Mesodermal cell (in vitro differentiated cells): ENCODE measurements at regions not wholly inside any gene's neighbourhood (a gene's known extent, or its start where the extent isn't known, plus 50 kb on each side); places are given as distances from the start of the nearest gene placed in this dataset.
"Not testable (repeated sequence)": the region's sequence is repeated elsewhere in the genome, so short reads cannot be mapped to it uniquely, and the experiment has no call there.

Experiments used
- H3K27ac ChIP-seq: 2 replicates; pipeline ENCODE4 v1.7.0; 2013; ENCODE audit warnings: mild to moderate bottlenecking, low read depth, low read length, moderate library complexity; ENCODE audit not compliant: severe bottlenecking
- H3K36me3 ChIP-seq: 2 replicates; pipeline ENCODE4 v1.7.1; 2013; ENCODE audit warnings: mild to moderate bottlenecking, low read length, moderate library complexity; ENCODE audit not compliant: control insufficient read depth, insufficient read depth
- H3K4me1 ChIP-seq: one replicate; pipeline ENCODE4 v1.7.1; 2013; ENCODE audit warnings: mild to moderate bottlenecking, low read length; ENCODE audit not compliant: insufficient read depth, control insufficient read depth, poor library complexity, severe bottlenecking
- H3K4me3 ChIP-seq: 2 replicates; pipeline ENCODE4 v1.7.0; 2013; ENCODE audit warnings: low read length, control low read depth, mild to moderate bottlenecking; ENCODE audit not compliant: insufficient read depth, poor library complexity, severe bottlenecking; ENCODE audit errors: extremely low read depth
- H3K9me3 ChIP-seq: 2 replicates; pipeline ENCODE4 v1.7.1; 2013; ENCODE audit warnings: mild to moderate bottlenecking, low read length, moderate library complexity; ENCODE audit not compliant: control insufficient read depth
- WGBS, 2 experiments: methylation state at CpG; one replicate each; pipeline ENCODE4 v1.1.5; 2013; ENCODE audit warnings: missing lambda C conversion rate in 2 of 2; ENCODE audit not compliant: insufficient coverage in 2 of 2; 5-methylcytosine and 5-hydroxymethylcytosine counted together

DNA sequence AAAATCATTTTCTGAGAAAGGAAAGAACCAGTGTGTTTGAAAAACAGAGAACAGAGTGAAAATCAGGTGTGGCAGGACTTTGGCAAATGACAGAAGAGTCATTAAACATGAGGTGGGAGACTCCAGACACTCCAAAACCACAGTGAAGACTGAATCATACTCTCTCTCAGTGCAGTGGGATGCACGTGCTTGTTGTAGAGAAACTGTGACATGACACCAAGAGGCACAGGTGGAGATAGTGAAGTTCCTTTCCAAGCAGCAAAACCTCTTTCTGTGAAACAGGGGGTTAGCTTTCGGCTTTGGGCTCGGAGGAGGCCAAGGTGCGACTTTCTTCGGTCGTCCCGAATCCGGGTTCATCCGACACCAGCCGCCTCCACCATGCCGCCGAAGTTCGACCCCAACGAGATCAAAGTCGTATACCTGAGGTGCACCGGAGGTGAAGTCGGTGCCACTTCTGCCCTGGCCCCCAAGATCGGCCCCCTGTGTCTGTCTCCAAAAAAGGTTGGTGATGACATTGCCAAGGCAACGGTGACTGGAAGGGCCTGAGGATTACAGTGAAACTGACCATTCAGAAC lies 599.0 kb downstream of the DOK5 start:
- not testable (repeated sequence) for H3K9me3 ChIP-seq, H3K36me3 ChIP-seq, H3K27ac ChIP-seq, H3K4me3 ChIP-seq, H3K4me1 ChIP-seq
- 85 to 91% methylated on average over 8 to 17 of the region's 19 CpGs for WGBS, 2 experiments

DNA sequence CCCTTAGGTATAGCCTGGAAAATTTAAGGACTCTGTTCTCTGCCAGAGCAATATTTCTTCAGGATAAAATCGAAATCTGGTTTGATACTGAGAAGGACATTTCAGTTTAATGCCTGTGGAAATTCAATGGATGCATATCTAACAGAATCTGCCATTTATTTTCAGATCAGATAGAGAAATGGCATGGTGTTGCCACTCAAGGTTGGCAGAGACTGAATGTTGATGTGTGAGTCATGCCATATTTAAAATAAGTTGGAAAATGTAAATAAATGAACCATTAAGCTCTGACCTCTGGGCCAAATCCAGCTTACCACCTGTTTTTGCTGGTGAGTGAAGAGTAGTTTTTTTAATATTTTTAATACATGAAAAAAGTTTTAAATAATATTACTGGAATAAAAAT lies 594.6 kb downstream of the DOK5 start:
- Histone ChIP-seq H3K36me3 (no peaks in the 10 kb centered on the region), H3K9me3 (peaks cover 9% of the 10 kb centered on the region), H3K27ac (no peak overlapping the region), H3K4me3 (no peak overlapping the region), H3K4me1 (no peaks in the 10 kb centered on the region)
- WGBS, 2 experiments = 50 to 60% methylated on average over 1 of the region's 1 CpG

DNA sequence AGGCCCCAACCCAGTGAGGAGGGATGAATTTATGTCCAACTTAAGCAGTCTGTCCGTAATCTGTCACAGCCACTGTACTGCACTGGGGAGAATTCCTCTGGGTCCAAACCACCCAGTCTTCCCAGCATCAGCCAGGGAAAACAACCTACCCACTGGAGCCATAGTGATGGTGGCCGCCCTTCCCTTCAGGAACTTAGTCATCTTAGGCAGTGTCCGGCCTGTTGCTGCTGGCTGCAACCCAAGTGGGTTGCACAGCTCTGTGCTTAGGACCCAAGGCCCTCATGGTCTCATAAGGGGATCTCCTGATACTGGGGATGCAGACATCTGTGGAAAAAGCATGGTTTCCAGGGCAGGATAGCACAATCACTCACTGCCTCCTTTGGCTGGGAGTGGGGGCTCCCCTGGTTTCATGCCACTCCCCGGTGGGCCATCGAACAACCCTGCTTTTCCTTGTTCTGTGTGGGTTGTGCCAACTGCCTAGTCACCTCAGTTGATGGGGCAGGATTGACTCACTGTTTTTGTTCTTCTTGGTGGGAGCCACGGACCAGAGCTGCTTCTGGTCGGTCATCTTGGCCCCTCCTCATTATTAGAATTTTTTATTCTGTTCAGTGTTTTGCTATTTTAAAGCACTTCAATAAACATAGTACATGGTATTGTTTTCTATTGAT lies 591.9 kb downstream of the DOK5 start:
- WGBS, 2 experiments = 50 to 92% methylated on average over 3 to 4 of the region's 7 CpGs
- Histone ChIP-seq H3K4me1 (no peaks in the 10 kb centered on the region), H3K9me3 (peaks cover 9% of the 10 kb centered on the region)

DNA sequence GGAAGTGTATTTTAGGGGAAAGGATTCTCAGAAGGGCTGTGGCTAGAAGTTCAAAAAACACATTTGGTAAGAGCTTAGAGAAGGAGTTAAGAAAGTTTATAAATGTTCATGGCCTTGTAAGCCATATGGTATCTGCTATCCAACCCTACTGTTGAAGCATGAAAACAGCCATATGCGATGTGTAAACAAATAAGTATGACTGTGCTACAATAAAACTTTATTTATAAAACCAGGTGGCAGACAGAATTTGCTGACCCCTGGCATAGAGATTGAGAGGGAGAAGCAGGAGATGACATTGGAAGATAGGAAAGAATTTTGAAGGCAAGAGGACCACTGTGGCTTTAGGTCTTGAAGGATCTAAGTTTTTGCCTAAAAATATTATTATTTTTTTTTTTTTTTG lies 583.5 kb downstream of the DOK5 start:
- Histone ChIP-seq H3K9me3 (peaks cover 8% of the 10 kb centered on the region), H3K4me3 (no peak overlapping the region), H3K36me3 (no peaks in the 10 kb centered on the region), H3K27ac (no peak overlapping the region), H3K4me1 (no peaks in the 10 kb centered on the region)
- WGBS, 2 experiments = no CpG with 5 or more reads among the region's 1 CpG

More for the DNA sequence above, 591.9 kb downstream of the DOK5 start:
- no peak overlapping the region for H3K27ac ChIP-seq
- no peaks in the 10 kb centered on the region for H3K36me3 ChIP-seq
- no peak overlapping the region for H3K4me3 ChIP-seq

DNA sequence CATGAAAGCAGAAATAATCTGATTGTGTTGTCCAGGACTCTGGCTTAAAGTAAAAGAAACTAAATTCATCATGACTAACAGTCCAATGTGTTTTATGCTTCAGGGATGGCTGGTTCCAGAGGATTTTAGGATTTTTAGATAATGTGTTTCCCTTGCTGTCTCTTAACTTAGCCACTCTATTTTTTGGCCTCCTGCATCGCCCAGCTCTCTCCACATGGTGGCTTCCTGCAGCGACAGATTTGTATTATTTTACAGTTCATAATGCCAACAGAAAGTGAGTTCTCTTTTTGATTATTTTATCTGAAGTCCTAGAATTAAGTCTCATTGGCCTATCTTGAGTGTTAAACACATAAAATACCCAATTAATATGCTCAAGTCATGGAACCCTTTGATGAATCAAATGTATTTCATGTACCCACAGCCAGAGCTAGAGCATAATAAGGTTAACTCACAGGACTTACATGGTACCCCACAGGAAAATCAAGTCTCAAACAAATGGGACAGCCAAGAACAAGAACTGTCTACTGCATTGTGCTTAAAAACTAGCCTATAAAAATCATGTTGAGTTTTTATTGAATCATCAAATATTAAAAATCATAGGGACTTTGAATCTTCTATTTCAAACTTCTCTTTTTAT lies 582.5 kb downstream of the DOK5 start:
- Histone ChIP-seq H3K4me3 (no peak overlapping the region), H3K9me3 (peaks cover 8% of the 10 kb centered on the region), H3K36me3 (no peaks in the 10 kb centered on the region), H3K27ac (no peak overlapping the region), H3K4me1 (no peaks in the 10 kb centered on the region)
- no CpG with 5 or more reads among the region's 2 CpGs for WGBS, 2 experiments

DNA sequence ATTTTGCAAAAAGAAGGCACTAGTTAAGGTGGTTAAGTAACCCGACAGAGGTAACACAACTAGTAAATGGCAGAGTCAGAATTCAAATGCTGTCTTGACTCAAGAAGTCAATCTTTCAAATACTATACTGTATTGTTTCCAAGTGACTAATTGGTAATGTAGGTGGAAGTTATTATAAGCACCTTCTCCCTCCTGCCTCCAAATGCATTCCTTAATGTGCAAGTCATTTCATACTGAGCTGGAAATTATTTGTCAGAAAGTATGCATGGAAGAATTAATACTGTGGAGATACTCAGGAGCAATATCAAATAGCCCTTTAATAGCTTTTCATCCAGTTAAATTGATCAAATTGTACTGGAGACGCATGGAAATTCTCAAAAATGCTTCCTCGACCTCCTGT lies 579.1 kb downstream of the DOK5 start:
- 80% methylated on average over 1 of the region's 3 CpGs; no CpG with 5 or more reads in 1 of the 2 experiments for WGBS, 2 experiments
- Histone ChIP-seq H3K4me1 (no peaks in the 10 kb centered on the region), H3K4me3 (no peak overlapping the region), H3K27ac (no peak overlapping the region), H3K36me3 (no peaks in the 10 kb centered on the region), H3K9me3 (peaks cover 2% of the 10 kb centered on the region)

DNA sequence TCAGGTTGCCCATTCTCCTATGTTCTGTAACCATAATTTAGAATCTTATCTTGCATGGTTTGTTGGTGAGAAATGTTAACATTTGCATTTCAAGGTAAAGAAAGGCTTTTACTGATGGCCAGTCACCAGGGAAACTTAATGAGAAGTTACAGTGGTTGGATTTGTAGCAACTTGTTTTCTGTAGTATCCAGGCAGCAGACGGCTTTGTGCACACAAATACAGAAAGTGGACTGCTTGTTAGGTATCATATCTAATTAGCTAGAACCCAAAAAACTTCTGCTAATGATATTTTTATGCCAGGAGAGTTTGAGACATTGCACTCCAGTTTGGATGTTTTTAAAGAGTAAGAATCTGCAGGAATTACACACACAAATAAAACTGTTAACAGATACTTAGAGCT lies 578.0 kb downstream of the DOK5 start:
- Histone ChIP-seq H3K9me3 (peaks cover 2% of the 10 kb centered on the region), H3K4me1 (no peaks in the 10 kb centered on the region), H3K27ac (no peak overlapping the region), H3K36me3 (no peaks in the 10 kb centered on the region), H3K4me3 (no peak overlapping the region)
- no CpG with 5 or more reads among the region's 1 CpG for WGBS, 2 experiments

DNA sequence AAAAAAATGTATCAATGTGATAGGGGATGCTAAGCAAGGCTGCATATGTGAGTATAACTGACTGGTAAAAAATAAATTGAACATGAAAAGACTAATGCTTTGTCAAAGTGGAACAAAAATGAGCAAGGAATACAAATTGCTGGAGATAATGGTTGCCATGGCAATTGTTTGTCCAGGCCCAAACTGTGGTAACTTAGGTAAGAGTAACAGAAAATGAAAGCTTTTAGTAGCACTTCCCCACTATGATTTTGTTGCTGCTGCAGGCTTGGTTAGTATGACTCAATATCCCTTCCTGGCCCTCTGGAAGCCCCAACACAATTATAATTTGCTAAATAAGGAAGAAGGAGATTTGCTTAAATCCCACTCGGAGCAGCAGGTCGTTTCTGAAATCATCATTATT lies 577.1 kb downstream of the DOK5 start:
- Histone ChIP-seq H3K9me3 (peaks cover 2% of the 10 kb centered on the region), H3K4me3 (no peak overlapping the region), H3K4me1 (no peaks in the 10 kb centered on the region), H3K27ac (no peak overlapping the region), H3K36me3 (no peaks in the 10 kb centered on the region)
- no CpG with 5 or more reads among the region's 2 CpGs for WGBS, 2 experiments

DNA sequence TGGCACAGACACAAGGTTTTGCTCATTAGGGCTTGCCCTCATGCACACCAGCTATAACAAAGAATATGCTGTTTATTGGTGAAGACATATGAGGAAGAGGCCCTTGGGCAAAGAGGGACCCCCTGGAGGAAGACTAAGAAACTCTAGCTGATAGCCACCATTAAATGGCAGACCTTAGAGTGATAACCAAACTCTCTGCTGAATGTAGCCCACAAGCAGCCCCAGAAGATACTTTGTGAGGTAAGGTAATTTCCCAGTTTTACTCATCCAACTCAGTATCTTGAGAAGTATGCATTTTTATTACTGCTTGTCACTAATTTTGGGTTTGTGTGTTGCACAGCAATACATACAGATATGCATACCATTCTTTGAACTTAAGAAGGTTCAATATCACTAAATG lies 563.3 kb downstream of the DOK5 start:
- H3K27ac ChIP-seq = no peak overlapping the region

DNA sequence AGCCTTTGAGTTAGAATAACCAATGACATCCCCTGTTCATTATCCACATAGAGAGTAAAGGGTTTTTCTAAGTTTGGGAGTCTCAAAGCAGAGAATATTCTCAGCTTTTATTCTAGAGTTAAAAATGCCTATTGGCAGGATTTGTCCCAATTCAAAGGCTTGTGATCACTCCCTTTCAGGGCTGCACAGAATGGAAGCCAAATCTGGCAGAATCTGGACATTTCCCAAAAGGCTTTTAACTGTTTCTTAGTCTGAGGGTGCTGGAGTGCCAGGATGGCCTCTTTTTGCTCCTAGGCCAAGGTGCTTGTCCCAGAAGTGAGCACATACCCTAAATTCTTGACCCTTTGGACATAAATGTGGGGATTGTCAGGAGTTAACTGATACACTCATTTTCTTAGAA lies 556.6 kb downstream of the DOK5 start:
- Histone ChIP-seq H3K4me1 (no peaks in the 10 kb centered on the region), H3K4me3 (no peak overlapping the region), H3K36me3 (no peaks in the 10 kb centered on the region), H3K9me3 (peaks cover 8% of the 10 kb centered on the region), H3K27ac (no peak overlapping the region)

More for the DNA sequence above, 563.3 kb downstream of the DOK5 start:
- no peaks in the 10 kb centered on the region for H3K36me3 ChIP-seq
- no peak overlapping the region for H3K4me3 ChIP-seq
- H3K9me3 ChIP-seq = peaks cover 7% of the 10 kb centered on the region
- no peaks in the 10 kb centered on the region for H3K4me1 ChIP-seq

DNA sequence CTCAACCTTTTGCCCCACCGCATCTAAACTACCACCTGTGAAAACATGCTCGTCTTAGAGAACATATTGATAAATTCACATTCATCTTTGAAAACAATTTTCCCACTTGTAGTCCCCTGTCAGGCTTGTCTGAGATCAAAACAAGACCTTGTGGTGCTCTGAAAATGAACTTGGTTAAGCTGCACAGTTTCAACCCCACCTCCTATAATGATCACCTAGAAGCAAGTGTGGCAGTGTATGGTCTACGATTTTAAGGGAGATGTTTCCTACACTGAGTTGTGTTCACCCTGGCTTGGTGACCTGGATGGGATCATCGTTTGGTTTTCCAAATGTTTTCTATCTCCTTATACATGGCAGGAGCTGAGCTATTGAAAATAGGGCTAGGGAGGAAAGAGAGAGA lies 539.4 kb downstream of the DOK5 start:
- H3K4me3 ChIP-seq = no peak overlapping the region
- 58 to 66% methylated on average over 2 to 3 of the region's 4 CpGs for WGBS, 2 experiments
- no peaks in the 10 kb centered on the region for H3K4me1 ChIP-seq
- H3K36me3 ChIP-seq = no peaks in the 10 kb centered on the region
- no peak overlapping the region for H3K27ac ChIP-seq
- peaks cover 3% of the 10 kb centered on the region for H3K9me3 ChIP-seq
